PC-9 (cell line): ENCODE measurements at regions not wholly inside any gene's neighbourhood (a gene's known extent, or its start where the extent isn't known, plus 50 kb on each side); places are given as distances from the start of the nearest gene placed in this dataset.

Experiments
- CTCF ChIP-seq: fragments of 200-600 bp; sonication (generic); conservative IDR thresholded peaks from 2 replicates; pipeline ENCODE4 v1.6.1; 2017; ENCODE audit warnings: mixed run types, antibody characterized with exemption, mild to moderate bottlenecking, moderate library complexity
- EZH2 ChIP-seq: fragments of 200-600 bp; sonication (generic); IDR thresholded peaks from 2 replicates; pipeline ENCODE4 v1.8.0; 2017; ENCODE audit warnings: antibody characterized with exemption, low read depth

GRCh38 chr13:104114101-104114500 lies 1047.9 kb upstream of the SLC10A2 start:
- TF ChIP-seq CTCF = no peak
- no peak for TF ChIP-seq EZH2
